Medulla oblongata (tissue), 1 donor: ENCODE measurements at regions not wholly inside any gene's neighbourhood (a gene's known extent, or its start where the extent isn't known, plus 50 kb on each side); places are given as distances from the start of the nearest gene placed in this dataset.
"Not testable (repeated sequence)": the region's sequence is repeated elsewhere in the genome, so short reads cannot be mapped to it uniquely, and the experiment has no call there.

ENCODE experiments used
- DNase-seq: peaks from one replicate; pipeline ENCODE4 v3.0.0-alpha.2; 2015; ENCODE audit errors: extremely low spot score

- no peak for DNase-seq
These were observed 105.7 kb downstream of the LCA5 start for GRCh38 chr6:79431537-79431933.

- DNase-seq: no peak
These were observed 106.2 kb downstream of the LCA5 start for GRCh38 chr6:79430913-79431536.

- no peak for DNase-seq
These were observed 109.5 kb downstream of the LCA5 start for GRCh38 chr6:79427721-79428120.

- no peak for DNase-seq
These were observed 110.5 kb downstream of the LCA5 start for GRCh38 chr6:79426625-79427278.

- DNase-seq: no peak
These were observed 111.5 kb downstream of the LCA5 start for GRCh38 chr6:79425589-79426311.

GRCh38 chr6:79423216-79423615, 114.0 kb downstream of the LCA5 start:
- no peak for DNase-seq

GRCh38 chr6:79422666-79423065, 114.6 kb downstream of the LCA5 start:
- DNase-seq: no peak

- peak; percentile 80 for DNase-seq
These were observed 115.3 kb downstream of the LCA5 start for GRCh38 chr6:79421707-79422484.

- DNase-seq: peak; percentile 48
These were observed 116.2 kb downstream of the LCA5 start for GRCh38 chr6:79421001-79421411.

- DNase-seq: peak; percentile 72
These were observed 117.2 kb downstream of the LCA5 start for GRCh38 chr6:79420054-79420453.

- no peak for DNase-seq
These were observed 120.3 kb downstream of the LCA5 start for GRCh38 chr6:79416931-79417330.

- no peak for DNase-seq
These were observed 123.6 kb downstream of the LCA5 start for GRCh38 chr6:79413562-79414002.

- DNase-seq: no peak
These were observed 126.4 kb downstream of the LCA5 start for GRCh38 chr6:79410806-79411205.

- no peak for DNase-seq
These were observed 128.8 kb downstream of the LCA5 start for GRCh38 chr6:79408256-79408974.

- DNase-seq: no peak
These were observed 132.6 kb downstream of the LCA5 start for GRCh38 chr6:79404677-79405076.

- DNase-seq: no peak
These were observed 133.0 kb downstream of the LCA5 start for GRCh38 chr6:79404261-79404660.

GRCh38 chr6:79403563-79403962, 133.7 kb downstream of the LCA5 start:
- DNase-seq: no peak

- DNase-seq: no peak
These were observed 134.1 kb downstream of the LCA5 start for GRCh38 chr6:79403086-79403485.

GRCh38 chr6:79399499-79399898, 137.7 kb downstream of the LCA5 start:
- no peak for DNase-seq

GRCh38 chr6:79398617-79399016, 138.6 kb downstream of the LCA5 start:
- not testable (repeated sequence) for DNase-seq

- no peak for DNase-seq
These were observed 140.6 kb downstream of the LCA5 start for GRCh38 chr6:79396625-79397024.
